ENCODE measurements at regions not wholly inside any gene's neighbourhood (a gene's known extent, or its start where the extent isn't known, plus 50 kb on each side); places are given as distances from the start of the nearest gene placed in this dataset.
"Not testable (repeated sequence)": the region's sequence is repeated elsewhere in the genome, so short reads cannot be mapped to it uniquely, and the experiment has no call there.

DNA sequence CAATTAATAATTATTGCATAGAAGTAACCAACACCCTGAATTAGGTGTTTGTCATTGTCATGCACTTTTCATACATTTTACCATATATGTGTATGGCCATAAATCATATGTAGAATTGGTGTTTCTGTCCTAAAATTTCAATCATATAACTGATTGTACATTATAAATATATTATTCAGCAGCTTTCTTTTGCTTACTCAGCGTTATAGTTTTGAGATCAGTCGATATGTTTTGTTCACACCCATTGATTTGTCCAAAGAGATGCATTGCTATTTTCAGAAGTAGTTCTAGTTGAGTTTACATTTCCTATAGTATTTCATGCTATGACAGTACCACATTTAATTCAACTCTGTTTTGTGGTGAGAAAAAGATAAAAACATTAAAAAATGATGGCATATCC, 50.5 kb upstream of the PARP4 start:
- no peak for DNase-seq (ENCODE audit: low read depth)

DNA sequence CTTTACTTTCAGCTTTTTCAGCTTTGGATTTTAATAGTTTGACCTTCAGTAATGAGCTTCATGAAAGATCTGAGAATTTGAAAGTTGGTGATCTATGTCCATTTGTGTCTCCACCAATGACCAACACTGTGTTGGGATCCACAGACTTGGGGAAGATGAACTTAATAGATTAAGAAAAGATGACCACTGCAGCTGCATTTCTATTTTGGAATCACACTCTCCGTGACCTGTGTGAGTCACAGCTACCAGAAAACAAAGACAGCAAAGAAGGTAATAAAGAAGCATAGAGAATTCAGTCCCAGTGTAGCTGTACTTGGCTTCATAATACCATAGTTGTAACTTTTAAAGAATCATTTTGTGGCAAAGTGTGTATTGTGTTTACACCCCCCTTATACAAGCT, 51.4 kb upstream of the PARP4 start:
- DNase-seq (ENCODE audit: low read depth): not testable (repeated sequence)

DNA sequence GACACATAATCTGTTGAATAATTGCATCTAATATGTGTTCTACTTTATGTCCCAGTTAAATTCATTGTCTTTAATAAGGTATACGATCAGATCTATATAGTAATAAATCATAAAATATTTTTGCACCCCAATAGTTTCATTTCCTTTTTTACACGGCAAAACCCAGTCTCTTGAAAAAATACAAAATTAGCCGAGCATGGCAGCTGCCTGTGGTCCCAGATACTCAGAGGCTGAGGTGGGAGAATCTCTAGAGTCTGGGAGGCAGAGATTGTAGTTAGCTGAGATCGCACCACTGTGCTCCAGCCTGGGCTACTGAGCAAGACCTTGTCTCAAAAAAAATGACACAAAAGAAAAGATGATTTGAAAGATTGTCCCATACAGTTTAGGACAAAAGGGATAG, 52.3 kb upstream of the PARP4 start:
- DNase-seq (ENCODE audit: low read depth): no peak

DNA sequence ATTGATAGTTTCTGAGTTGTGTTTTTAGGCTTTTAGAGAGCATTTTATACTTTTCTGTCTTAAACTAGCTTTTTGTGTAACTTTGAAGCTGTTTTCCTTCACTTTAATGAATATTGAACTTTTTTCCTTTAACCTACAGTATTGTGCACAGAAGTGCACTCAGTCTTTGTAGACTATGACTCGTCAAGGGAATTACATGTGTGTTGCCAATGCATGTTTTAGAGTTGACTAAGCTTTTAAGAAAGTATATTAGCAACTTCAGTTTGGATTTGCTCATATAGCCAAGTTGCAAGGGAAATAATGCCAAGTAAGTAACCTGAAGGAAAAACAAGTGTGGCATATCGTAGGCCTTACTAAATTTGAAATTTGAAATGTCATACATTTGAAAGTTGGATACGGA, 55.0 kb upstream of the PARP4 start:
- not testable (repeated sequence) for DNase-seq (ENCODE audit: low read depth)

DNA sequence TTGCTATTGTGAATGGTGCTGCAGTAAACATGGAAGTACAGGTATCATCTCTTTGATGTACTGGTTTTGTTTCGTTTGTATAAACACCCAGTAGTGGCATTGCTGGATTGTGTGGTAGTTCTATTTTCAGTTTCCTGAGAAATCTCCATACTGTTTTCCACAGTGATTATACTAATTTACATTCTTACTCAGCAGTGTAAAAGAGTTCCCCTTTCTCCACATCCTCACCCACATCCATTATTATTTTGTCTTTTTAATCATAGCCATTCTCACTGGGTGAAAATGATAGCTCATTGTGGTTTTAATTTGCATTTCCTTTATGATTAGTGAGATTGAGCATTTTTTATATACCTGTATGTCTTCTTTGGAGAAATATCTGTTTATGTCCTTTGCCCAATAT, 62.3 kb upstream of the PARP4 start:
- DNase-seq (ENCODE audit: low read depth): no peak

DNA sequence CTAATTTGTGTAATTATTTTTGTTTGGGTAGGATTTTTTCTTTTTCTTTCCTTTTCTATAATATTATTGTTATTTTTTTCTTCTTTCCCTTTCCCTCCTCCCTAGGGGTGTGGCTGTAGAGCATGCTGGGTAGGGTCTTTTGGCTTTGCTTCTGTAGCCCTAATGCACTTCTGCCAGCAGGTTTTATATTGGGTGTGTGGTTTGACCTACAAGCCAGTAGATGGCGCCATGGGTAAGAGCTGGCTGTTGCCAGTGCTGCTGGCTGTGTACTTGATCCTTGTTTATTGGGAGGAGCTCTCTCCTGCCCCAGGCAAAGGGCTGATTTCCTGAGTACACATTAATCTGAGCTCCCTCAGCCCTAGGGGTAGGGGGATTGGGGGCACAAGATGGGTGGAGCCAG, 67.7 kb upstream of the PARP4 start:
- not testable (repeated sequence) for DNase-seq (ENCODE audit: low read depth)

DNA sequence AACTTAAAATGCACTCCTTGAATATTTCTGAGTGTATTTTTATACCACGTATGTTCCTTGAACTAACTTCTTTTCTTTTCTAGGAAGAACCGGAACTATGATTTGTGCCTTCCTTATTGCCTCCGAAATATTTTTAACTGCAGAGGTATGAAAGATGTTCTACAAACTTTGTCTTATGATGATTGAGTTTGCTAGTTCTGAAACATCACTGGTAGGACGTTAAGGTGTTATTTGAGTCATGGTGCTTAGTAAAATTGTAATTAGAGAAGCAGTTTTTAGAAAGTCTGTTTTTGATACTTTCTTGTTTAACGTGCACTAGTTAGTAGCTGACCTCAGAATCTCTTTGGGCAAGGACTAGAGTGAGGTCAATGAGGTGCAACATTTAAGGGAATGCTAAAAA, 69.0 kb upstream of the PARP4 start:
- DNase-seq (ENCODE audit: low read depth): not testable (repeated sequence)

DNA sequence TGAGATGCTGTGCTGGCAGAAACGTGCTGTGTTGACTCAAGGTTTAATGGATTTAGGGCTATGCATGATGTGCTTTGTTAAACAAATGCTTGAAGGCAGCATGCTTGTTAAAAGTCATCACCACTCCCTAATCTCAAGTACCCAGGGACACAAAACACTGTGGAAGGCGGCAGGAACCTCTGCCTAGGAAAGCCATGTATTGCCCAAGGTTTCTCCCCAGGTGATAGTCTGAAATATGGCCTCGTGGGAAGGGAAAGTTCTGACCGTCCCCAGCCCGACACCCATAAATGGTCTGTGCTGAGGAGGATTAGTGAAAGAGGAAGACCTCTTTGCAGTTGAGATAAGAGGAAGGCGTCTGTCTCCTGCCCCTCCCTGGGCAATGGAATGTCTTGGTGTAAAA, 79.1 kb upstream of the PARP4 start:
- not testable (repeated sequence) for DNase-seq (ENCODE audit: low read depth)

DNA sequence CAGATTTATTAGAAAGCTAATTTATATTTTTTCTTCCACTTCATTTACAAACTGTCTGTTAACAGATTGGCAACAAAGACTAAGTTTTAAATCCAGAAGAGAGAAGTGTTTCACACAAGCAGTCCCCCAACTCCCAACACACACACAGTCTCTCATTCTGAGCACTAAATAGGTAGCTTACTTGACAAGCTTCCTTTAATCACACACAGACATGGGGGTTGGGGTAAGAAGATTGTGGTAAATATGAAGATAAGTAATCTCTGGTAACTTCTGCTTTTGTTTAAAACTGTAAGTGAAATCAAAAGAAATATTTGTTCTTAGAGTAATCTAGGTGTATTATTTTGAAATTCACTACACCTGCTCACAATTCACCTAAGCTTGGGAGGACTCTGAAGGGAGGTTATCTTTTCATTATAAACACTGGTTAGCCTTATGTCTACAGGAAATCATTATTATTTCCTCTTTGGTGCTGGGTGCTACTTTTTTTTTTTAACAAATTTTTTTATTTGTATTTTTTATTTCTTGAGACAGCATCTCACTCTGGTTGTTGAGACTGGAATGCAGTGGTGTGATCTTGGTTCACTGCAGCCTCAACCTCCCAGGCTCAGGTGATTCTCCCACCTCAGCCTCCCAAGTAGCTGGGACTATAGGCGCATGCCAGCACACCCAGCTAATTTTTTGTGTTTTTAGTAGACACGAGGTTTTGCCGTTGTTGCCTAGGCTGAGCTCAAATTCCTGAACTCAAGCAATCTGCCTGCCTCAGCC, 82.1 kb upstream of the ATP12A start:
- DNase-seq (ENCODE audit: low read depth): not testable (repeated sequence)

DNA sequence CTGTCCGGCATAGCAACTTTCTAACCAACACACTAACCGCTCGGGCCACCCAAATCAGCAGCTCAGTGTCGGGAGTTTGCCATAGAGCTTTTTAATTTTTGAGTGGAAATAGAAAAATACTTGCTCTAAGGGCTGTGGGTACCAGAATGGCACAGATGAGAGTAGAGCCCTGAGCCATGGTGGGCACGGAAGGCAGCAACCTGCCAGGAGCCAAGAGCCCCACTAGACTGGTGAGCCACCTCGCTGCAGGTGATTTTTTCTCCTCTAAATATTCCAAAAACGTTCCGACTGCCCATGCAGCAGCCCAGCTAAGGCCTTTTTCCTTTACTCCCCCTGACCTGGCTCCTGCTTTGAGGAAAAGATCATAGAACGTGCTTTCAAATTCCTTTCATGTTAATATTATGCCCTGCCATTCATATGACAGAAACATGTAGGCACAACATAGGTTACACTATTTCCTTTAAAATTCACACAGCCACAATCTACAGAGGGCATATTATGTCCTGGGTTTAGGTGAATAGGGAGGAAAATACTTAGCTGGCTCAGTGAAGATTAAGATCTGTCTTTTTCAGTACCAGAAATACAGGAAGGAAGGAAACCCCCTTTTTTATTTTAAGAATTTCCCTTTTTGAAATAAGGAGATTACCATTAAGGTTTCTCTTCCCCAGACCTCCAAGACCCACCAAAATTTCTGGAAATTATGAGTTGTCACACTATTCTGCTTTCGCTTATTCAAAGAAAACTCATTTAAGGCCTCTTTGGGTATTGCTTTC, 81.0 kb upstream of the ATP12A start:
- DNase-seq (ENCODE audit: low read depth): not testable (repeated sequence)

DNA sequence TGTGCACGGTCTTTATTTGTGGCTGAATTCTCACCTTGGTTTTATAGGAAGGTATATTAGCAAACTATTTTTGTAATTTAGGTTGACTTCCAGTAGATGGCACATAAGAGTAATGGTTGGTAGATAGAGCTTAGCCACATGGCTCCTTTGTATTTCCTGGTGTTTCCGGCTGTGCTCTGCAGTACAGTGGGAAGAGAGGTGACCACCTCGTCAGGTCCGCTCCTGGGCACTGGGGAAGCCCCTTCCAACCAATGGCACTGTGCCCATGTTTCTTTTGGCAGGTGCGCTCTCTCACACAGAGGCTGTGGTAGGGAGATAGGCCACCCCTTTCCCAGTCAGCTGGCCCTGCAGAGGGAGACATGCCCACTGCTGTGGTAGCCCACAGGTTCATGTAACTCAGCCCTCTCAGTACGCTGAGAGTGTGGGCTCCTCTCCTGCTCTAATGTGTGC, 74.3 kb upstream of the ATP12A start:
- DNase-seq (ENCODE audit: low read depth): no peak

DNA sequence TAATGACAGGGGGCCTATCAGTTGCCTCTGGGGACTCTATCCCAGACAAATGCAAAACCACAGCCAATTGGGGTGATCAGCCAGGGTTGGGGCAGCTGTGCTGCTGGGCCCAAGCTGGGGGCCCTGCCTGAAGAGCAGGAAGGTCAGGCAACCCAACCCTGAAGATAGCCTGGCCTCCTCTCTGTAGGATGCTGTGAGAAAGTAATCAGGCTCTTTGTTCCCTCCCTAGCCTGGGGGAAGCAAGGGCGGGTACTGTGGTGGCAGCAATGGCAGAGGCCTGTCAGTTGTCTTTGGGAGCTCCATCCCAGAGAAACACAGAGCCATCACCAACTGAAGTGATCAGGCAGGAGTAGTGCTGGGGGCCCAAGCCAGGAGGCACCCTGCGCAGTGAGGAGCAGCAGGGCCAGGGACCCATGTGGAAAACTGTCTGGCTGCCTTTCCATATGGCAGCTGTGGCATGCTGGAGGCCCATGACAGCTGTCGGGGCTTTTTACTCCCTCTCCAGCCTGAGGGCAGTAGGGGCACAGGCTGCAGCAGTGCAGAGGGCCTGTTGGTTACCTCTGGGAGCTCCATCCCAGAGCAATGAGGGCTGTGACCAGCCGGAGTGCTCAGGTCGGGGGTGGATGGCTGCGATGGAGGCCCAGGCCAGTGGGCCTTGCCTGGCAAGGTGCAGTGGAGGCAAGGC, 73.6 kb upstream of the ATP12A start:
- no peak for DNase-seq (ENCODE audit: low read depth)

DNA sequence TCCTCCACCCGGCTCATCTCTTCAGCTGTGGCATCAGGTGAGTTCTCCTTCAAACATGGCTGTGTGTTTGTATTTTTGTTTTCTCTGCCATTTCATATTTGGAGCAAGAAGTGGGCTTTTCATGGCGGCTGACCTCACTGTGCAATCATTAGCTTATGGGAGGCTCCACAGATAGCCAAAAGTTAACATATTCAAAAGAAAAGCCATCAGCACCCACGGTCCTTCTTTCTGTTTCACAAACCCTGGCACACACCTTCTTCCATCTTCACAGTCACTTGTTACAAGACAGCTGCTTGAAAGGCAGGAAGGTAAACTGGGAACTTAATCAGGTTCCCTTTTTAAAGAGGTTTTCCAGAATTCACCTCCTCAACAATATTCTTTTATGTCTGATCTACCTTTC, 69.3 kb upstream of the ATP12A start:
- no peak for DNase-seq (ENCODE audit: low read depth)

DNA sequence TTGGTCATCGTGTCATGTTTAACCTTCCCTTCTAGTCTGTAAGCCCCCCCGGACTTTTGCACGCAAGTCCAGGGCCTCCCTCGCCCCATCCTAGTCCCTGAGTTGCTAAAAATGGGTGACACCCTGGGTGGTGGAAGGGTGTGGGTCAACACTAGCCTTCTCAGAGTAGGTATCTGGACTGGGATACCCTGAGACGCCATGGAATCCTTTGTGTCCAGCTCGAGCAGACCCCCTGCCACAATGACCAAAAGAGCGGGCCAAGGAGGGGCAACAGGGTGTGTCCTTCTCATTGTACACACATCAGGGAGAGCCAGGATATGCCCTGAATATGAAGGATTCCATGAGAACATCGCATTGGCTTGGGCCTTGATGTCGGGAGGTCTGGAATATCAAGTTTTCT, 67.5 kb upstream of the ATP12A start:
- no peak for DNase-seq (ENCODE audit: low read depth)

DNA sequence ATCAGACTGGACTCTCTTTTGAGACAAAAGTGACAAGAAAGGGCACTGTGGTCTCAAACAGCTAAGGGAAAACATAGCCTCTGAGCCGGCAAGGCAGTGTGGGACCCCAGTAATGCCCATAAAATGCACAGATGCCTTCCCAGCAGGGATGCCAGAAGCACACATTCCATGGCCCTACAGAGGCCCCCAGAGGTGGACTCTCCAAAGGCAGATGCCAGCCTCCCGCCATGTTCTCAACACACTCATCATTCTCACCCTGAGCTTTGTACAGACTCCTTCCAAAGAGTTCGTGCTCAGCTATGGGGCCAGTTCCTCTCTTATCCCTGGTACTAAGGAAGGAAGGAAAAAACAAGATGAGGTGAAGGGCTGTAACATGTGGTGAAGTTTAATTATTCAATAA, 67.1 kb upstream of the ATP12A start:
- no peak for DNase-seq (ENCODE audit: low read depth)

DNA sequence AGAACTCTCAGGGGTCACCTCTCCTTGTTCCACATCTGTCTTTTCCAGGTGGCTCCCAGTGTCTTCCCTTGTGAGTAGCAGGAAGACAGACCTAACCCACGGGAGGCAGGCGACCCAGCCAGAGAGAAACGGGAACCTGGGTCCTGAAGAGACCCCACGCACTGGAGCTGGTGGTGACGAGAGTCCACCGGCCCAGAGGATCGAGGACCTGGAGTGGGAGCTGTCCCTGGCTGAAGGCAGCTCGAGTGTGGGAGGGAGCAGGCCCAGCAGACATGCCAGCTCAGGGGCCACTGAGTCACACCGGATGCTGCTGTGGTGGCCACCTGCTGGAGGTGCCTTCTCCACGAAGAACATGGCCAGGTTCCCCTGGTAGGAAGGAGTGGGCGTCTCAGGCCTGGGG, 66.5 kb upstream of the ATP12A start:
- DNase-seq (ENCODE audit: low read depth): no peak

DNA sequence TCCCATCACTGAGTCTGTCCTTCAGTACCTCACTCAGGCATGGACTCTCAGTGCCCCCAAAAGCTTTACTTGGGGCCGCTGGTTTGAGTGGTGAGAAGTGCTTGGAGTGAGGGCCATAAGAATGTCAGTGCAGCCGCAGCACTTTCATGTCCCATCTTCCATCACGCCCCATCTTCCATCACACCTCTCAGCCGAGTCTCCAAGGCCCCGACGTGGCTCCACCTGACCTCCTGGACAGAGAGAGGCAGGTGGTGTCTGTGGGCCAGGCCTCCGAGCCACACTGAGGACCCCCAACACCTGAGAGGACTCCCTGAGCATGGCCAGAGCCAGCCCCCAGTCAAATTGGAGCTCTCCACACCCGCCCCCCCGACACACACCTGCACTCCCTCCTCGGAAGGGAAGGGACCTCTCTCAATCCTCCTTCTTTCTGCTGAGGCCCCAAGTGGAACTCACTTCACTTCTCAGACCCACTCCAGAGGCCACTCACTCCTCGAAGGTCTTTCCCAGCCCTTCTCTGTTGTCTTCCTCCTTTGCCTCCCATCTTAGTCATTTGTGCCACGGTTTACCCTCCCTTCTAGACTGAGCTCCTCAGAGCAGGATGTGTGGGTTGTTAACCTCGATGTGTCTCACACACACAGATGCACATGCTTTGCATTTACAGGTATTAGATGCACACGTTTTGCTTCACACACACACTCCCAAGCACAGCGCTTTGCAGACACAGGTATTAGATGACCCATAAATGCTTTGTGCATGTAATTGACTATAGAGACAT, 65.7 kb upstream of the ATP12A start:
- DNase-seq (ENCODE audit: low read depth): no peak

DNA sequence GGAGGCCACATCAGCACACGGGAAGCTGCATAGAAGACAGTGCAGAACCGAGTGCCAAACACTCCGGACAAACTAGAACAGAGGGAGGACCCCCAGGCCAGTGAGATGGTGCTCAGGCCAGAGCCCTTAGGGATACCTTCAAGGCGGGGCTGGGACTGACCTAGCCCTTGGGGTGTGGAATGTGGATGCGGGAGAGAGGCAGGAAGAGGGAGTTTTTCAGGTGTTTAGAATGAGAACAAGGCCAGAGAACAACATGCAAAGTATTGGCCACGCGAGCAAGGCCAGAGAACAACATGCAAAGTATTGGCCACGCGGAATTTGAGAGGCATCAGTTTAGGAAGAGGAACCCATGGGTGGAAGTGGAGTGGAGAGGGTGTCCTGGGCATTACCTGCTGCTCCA, 65.1 kb upstream of the ATP12A start:
- DNase-seq (ENCODE audit: low read depth): no peak

DNA sequence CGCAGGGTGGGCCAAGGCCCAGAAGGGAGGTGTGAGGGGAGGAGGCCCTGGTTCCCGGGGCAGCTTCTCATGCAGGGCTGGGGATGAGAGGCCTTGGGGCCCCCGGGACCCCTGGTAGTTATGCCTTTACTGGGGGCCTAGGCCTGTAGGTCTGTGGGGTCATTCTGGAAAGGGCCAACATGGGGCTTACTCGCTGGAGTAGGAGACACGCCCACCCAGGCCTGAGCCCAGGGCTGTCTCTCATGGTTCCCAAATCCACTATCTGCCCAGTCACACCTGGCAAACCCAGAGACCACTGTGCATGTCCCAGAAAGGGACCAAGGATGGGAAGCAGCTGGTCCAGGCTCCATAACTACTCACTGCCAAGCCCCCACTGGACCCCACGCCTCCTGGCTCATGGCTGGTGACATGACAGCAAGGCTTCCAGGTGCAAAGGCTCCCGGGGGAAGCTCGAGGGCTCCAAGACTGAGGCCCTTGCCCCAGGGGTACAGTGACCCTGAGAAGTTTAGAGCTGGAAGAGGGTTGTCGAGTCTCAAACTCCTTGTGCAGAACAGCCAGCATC, 64.2 kb upstream of the ATP12A start:
- no peak for DNase-seq (ENCODE audit: low read depth)

DNA sequence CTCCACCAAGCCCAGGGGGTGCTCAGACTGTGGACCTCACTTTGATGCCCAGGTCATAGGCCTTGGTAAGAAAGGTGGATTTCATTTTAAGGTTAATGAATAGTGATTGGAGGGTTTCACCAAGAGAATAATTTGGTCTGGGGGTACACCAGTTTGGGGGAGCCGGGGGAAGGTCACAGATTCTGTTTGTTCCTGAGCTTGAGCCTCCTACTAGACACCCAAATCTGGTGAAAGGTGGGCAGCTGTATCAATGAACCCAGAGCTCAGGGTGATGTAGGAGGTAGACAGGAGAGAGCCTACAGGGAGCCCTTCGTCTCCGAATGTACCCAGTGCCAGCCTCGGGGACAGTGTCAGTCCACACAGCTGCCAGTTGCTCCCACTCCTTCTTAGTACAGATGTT, 63.7 kb upstream of the ATP12A start:
- DNase-seq (ENCODE audit: low read depth): no peak

DNA sequence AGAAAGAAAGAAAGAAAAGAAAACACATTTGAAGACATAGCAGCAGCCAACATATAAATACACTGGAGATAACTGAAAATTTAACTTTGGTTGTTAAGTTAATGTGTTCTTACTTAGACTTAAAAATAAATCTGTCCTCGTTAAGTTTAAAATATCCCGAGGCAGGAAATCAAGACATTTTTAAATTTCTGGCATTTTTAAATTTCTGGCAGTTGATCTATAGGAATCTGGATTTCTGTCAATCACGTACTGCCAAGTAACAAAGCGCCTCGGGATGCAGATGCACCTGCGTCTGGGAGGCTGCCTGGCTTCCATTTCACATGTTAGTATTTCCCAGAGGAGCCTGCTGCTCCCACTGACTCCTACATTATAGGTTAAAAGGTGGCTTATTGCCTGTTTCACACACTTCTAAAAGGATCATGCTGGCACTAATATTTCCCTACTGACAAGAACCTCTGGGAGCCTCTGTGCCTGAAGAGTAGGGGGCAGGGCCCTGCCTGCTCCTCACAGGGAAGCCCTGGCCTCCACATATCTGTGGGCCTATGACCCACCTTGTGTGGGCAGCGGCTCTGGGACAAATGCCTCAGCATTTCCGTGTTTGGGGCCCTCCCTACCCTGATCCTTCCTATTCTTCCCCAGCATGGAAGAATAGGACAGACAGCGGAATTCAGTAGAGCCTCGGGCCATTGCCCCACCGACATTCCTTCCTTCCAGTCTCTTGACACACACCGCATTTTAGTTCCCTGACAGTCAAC, 62.8 kb upstream of the ATP12A start:
- no peak for DNase-seq (ENCODE audit: low read depth)
